HG02973 (cell line): ENCODE measurements at regions not wholly inside any gene's neighbourhood (a gene's known extent, or its start where the extent isn't known, plus 50 kb on each side); places are given as distances from the start of the nearest gene placed in this dataset.

Experiments
- ATAC-seq: cut with Tn5 transposase; IDR thresholded peaks from one replicate; pipeline ENCODE4 v1.9.1; 2021; ENCODE audit warnings: moderate library complexity; ENCODE audit not compliant: unreplicated experiment

DNA sequence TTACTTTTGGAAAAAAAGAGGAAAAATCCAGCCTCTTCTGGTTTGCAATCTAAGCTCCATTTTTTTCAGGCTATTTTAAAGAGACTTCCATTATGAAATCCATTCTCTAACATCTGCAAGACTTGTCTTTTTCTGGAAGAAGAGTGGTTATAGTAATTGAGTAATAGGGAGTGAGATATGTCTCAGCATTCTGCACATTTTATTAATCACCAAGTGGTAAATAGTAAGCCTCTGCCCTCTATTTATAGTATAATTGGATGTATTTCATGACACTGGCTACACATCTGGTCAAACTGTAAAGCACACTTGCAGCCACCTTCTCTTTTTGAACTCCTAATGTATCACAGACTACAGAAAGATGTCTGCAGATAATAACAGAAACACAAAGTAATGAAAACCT lies 391.1 kb downstream of the ETS1 start:
- ATAC-seq = no peak

DNA sequence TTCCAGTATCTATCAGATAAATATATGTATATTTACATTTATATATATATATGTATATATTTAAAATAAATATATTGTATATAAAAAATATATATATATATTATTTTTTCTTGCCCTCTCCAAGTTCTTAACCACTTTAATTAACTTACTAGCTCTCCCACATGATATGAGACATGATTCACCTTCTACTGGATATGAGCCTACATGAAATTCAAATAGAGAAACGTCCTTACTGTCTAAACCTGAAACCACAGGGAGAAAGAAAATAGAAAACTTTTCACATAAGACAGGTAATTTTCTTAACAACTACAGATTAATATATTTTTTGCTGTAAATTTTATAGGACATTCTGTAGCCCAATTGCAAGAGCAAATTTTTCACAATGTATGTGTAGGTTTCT lies 391.6 kb downstream of the ETS1 start:
- ATAC-seq = no peak

DNA sequence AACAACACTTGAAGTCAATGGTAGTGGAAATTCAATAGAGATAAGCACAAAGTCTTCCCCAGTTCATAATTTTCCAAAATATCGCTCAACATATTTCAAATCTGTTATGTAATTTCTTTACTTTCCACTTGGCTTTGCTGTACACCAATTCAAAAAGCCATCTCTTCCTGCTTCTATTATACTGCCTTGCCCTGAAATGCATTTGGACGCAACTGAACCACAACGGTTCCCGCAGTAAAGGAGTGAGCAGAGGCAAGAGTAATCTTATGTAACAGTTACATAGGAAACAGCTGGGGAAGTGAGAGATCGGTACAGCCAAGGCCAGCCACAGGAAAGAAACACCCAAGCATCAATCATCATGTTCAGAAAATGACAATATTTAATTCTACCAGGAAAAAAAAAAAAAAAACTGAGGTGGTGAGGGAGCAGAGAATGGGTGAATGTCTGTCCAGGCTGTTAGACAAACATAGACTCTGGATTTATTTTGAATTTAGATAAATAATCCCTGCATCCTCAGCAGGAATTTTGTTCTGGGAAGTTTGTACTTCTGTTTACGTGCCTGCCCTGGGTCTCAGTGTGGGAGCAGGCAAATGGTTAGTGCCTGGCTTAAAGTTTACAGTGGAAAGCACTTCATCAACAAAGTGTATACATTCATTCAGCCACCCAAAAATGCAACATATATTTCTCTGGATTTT lies 392.2 kb downstream of the ETS1 start:
- ATAC-seq = no peak

DNA sequence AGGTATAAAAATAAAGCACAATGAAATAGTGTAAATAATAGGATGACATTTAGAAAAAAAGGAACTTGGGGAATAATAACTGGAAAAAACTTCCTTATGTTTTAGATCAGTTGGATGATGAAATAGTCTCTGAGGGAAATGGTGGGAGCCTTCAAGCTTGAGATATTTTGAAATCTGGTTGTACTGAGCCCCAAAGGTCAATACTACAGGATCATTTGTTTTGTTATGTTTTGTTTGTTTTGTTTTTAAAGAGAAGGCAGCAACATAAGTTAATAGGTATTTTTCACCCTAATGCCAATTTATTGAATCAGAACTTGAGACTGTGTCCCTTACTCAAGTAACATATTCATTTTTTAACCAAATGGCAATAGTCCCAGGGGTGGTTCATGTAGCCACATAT lies 393.1 kb downstream of the ETS1 start:
- ATAC-seq = no peak

DNA sequence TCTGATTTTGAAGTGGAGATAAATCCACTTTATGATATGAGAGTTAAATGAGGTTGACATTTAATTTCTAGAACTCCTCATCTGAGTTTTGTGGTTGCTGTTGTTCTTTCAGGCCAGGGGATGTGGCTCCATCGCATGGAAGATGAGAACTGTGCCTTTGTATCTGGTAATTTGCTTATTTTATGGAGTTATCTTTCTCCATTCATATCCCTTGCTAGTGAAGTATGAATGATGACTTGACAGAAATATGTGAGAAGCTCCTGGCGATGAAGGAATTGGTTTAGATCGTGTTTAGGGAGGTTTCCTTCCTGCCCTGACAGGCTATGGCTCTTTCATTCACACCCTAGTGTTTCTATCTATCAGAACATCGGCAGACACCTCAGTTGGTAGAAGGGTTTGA lies 393.7 kb downstream of the ETS1 start:
- ATAC-seq = no peak

DNA sequence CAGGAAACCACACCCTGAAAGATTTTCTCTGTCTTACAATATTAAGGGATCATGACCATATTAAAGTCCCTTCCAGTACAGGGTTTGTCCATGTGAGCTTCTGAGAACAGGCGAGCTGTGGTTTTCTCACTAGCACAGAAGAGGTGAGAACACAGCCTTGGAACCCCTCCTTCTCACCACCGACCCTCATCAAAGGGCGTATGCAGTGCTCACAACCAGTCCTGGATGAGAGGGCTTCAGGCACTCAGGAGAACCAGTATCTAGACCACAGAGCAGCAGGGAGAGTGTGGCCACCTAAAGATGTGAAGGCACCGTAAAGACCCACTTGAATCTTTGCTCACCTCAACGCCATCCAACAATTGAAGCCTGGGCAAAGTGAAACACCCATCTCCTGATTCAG lies 397.0 kb downstream of the ETS1 start:
- no peak for ATAC-seq

DNA sequence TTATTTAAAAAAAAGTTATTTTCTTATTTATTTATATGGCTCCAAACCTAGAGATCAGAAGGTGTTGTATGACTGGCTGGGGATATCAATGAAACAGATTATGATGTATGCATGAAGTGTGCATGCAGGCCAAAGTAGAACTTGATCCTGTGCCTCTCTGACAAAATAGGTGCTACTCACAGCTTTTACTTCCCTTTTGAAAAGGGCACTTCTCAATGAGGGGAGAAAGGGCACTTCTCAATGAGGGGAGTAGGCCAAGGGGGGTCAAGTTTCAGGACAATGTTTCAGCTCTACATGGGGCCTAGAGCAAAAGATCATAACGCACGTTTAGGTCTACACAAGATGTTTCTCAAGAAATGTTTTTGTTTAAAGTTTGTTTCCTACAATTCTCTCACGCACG lies 397.5 kb downstream of the ETS1 start:
- no peak for ATAC-seq

DNA sequence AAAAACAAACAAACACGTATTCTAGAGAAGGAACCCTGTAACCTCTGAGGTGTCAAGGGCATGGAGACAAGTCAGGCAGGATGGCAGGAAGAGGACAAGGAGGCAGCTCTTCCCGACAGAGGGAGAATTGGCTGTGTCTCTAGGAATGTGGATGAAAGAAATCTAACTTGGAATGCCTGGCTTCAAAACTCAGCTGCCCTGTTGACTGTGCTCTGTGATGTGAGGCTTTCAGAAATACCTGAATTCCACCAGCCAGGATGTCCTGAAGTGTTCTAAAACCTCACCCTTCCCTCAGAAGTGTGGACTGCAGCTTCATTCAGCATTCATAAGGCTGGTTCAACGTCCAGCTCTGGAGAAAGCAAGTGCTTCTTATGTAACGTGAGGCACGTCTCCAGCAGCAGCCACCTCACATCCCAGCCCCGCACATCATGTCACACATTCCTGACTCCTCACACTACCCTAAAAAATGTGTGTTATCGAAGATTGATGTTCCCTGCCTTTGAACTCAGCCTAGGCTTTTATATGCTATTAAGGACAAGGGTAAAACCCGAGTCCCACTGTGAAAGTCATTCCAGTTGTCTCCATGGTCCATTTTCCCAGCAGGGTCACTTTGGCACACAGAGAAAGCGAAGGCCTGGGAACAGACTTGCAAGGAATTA lies 398.9 kb downstream of the ETS1 start:
- no peak for ATAC-seq

DNA sequence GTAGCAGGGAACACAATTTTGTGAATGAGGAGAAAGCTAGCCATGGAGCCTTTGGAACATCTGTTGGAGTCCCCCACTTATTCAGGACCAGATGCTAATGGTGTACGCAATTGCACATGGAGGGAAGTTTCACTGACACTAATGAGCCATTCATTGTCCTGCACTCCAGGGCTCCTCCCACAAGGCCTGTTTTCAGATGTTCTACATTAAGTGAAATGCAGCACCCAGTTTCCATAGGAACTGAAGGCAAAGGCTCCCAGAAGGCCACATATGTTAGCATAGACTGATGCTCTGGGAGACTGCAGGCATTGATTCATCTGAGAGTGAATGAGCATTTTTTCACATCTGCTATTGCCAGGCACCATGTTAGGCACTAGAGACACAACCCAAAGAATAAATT lies 399.5 kb downstream of the ETS1 start:
- no peak for ATAC-seq

DNA sequence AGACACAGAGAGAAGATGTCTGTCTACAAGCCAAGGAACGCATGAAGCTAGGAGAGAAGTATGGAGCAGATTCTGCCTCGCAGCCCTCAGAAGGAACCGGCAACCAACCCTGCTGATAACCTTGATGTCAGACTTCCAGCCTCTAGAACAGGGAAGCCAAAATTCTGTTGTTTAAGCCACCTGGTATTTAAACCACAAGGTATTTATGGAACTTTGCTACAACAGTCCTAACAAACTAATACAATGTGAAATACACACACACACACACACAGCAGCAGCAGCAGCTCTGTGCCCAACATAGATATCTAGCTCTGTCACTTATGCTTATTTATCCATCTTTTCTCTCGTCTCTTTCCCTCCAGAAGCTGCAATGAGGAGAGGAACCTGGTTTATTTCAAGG lies 400.0 kb downstream of the ETS1 start:
- no peak for ATAC-seq

DNA sequence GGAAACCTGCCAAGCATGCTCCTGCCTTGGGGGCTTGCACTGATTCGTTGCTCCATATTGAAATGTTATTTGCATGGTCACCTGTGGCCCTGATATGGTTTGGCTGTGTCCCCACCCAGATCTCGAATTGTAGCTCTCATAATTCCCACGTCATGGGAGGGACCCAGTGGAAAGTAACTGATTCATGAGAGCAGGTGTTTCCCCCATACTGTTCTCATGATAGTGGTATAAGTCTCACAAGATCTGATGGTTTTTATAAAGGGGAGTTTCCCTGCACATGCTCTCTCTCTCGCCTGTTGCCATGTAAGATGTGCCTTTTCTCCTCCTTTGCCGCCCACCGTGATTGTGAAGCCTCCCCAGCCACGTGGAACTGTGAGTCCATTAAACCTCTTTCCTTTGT lies 402.4 kb downstream of the ETS1 start:
- no peak for ATAC-seq

DNA sequence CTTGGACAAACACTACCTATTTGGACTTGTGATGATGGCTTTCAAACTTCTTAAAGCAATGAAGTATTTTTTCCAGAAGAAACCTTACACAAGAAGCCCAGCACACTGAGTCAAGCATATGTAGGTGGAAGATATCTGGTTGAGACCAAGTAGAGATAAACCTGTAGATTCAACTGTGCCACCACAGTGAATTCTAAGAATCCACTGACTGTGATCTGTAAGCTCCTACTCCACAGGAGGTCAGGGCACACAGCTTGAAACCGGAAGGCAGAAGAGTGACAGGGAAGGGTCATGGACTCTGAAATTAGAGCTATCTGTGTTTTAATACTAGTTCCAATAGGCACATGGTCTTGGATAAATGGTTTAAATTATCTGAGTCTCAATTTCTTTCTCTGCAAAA lies 404.5 kb downstream of the ETS1 start:
- ATAC-seq = no peak

DNA sequence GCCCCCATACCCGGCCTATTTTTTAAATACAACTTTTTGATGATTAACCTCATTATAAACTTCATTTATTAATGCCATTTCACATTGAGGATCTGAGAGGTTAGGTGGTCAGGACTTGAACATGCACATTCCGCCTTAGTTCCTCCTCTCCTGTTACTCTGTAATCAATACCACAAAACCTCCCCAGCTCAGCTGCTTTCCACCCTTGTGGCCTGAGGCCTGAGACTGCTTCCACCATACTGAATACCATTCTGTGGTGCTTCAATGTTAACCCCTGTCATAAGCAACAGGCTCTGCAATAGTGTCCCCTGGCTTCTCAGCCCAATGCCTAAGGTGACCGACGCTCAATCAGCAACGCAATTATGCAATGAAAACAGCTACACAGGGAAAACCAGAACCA lies 405.4 kb downstream of the ETS1 start:
- ATAC-seq = no peak

DNA sequence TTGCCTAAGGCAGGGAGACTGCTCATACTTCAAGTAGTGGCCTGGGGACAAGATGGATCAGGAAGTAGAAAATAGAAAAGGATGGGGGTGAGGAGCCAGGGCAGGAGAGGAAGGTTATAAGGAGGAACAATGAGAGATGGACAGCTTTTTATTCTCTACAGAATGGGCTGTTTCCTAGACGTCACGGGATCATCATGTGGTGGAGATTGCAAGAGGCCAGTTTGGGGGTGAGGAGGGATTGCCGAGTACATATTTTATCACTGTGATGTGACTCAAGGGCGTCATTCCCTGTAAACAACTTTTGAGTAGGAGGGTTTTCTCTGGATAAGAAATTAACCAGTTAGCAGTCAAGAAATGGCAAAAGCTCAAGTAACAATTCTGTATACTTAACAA lies 406.3 kb downstream of the ETS1 start:
- ATAC-seq = no peak

DNA sequence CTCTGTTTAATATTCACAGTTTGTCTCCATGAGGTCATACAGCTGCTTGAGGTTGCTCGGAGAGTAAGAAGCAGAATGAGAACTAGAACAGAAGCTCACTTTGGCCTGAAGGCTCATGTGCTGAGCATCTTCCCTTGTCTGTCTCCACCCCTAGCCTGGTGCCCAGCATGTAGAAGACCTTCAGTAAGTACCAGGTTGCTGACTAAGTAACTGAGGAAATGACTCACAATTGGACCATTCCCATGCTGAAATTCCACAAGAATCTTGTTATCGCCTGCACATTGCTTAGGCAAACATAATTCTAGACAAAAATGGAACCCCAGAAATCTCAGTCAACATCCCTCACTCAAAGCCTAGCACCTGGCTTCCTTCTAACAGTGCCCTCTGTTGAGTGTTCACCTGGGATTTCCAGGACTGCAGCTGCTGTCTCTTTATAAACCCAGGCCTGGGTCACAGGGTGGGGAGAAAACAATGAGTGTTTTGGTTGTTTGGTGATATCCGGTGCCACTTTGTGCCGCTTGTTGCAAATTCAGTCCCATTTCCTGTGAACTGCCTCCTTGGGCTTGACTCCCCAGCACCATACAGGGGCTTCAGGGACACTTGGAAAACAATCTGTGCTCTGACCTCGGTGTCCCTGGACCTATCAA lies 406.8 kb downstream of the ETS1 start:
- ATAC-seq = no peak

DNA sequence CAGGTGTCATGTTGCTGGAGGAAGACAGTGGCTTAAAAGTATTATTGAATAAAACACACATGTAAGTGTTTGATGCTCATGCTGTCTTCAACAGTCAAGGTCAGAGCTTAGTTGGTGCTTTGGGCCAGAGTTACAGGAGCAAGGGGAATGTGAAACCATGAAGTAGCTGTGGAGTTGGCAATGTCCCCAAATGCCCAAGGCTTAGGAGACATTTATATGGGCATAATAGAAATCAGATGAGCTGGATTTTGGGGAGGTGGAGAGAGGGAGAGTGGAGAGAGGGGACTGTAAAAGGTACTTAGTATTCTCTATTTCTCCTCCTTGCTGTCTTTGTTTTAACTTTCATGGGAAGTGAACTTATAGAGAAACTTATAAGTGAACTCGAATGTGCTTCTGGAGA lies 407.8 kb downstream of the ETS1 start:
- ATAC-seq = no peak

DNA sequence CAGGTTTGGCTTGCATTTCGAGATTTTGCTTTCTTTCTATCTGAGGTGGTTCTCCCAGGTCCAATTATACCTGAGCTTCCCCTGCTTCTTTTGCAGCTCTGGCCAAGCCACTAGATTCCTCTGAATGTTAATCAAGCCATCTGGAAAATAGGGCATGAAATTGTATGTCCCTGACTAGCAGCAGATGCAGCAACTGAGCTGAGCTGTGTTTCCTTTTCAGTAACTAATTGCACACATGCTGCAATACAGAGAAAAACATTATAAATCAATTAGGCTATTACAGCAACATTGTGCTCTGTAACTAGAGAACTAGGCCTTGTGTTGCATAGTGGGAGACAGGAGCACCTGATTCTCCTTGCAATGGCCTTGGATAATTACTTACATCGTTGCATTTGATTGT lies 408.3 kb downstream of the ETS1 start:
- no peak for ATAC-seq

DNA sequence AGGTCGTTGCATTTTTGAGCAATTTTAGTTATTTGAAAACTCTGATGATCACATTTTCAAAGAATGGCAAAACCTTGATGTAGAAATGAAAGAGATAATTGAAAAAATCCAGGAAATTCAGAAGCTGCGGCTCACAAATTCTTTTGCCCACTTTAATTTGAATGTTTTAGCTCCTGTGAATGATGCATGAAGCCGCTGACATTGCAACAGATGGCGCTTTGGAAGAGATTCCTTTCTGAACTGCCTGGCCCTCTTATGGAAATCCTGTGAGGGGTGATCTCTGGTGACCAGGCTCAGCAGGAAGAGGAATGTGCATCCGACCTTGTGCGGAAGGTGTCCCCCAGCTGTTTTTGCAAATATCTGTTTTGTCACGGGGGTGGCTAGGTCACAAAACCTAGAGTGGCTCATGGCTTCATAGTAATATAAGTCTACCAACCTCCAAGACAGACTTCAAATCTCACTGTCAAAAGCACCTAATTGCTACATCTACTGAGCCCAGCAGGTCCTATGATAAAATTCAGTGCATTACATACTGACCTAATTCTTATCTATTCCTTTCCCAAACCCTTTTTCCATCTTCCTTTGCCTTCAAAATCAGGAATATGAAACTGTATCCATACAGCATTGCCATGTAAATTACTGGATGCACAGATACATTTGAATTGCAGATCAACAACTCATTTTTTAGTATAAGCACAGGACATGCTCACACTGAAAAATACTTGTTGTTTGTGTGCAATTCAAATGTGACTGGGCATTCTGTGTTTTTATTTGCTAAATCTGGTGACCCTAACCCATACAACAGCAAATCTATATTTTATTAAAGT lies 412.7 kb downstream of the ETS1 start:
- ATAC-seq = no peak

DNA sequence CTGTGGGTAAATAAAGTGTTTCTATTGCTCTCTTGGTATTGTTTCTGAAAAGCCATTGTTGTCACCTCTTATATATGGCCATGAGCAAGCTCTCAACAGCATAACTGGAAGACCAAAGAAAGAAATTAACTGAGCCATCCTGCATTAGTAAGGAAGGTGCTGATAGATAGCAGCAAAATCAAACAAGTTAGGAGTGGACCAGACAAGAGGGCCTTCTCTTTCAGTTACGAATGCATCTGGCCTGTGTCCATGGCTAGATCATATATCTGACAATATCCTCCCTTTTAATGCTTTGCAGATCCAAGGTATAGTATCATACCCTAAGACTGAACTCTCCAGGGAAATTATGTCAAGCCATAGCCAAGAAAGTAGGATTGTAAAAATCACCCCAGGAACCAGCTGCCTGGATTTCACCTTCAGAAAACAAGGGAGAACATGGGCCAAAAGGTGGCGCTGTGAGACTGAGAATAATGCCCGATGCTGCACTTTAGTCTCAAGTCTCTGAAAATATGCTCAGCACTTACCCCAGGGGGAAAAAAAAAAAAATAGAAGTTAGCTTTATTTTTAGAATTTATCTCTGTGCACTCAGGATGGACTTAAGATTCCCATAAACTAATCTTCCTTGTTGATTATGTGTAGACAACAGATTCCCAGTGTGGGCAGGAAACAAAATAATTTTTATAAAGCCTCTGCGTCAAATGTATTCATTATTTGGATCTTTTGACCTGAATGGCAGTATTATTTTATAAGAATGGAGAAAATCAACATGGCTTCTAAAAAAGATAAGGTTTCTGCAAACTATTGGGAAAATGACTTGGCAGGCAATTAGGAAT lies 415.1 kb downstream of the ETS1 start:
- peak; percentile 89 for ATAC-seq

DNA sequence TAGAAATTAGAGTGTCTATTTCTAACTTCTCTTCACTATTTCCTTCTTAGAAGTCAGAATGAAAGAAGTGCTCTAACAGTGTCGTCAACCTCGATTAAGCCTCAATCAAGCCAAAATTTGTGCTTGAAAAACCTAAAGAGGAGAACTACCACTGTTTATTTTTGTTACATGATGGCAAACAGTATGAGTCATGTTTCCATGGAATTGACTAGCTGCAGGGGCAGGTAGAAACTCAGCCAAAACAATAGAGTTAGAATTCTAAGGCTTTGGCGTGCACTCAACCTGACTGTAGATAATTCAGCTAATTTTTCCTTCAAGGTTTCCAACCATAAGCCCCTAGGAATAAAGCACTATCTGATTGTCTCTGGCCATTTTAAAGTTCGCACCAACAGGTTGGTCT lies 415.9 kb downstream of the ETS1 start:
- ATAC-seq = no peak

DNA sequence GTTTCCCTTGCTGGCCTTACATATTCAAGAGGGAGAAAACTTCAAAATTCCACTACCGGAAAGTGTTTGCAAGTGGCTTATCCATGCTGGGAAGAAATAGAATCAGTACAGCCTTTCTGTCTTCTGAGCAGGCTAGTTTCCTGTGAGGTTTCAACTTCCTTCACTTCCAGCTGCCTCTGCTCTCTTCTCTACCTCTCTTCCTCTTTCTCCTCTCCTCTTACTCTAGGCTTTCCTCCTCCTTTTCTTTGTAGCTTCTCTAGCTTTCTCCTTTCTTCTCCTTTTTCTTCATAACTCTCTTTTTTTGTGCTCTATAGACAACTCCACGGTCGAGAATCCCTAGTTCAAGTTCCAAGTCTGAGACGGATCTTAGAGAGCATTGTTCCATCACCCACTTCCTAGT lies 421.8 kb downstream of the ETS1 start:
- no peak for ATAC-seq
